ENCODE measurements at regions not wholly inside any gene's neighbourhood (a gene's known extent, or its start where the extent isn't known, plus 50 kb on each side); places are given as distances from the start of the nearest gene placed in this dataset.
"Not testable (repeated sequence)": the region's sequence is repeated elsewhere in the genome, so short reads cannot be mapped to it uniquely, and the experiment has no call there.

DNA sequence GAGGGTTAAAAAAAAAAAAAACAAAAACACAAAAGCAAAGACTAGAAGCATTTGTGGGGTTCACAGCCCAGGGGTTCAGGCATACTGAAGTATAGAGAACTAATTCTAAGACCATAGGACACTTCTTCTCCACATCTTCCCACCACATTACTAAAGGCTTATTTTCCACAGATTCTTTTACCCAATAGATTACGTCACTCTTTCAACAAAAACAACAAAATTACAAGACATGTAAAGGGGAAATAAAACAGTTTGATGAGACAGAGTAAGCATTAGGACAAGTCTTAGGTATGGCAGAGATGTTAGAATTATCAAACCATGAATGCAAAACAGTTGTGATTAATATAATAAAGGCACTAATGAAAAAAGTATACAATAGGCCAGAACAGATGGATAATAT is 2013.7 kb downstream of the MRPL39 start:
- Histone ChIP-seq H3K36me3 (no peaks in the 10 kb centered on the region), H3K9me3 (no peaks in the 10 kb centered on the region), H3K27me3 (no peaks in the 10 kb centered on the region), H3K4me1 (no peaks in the 10 kb centered on the region), H3K4me3 (no peak overlapping the region), H3K27ac (no peak overlapping the region)
- TF ChIP-seq EP300 (IDR thresholded peaks at IDR 0.05; ENCODE audit: low read depth) = no peak
- WGBS, 2 donors (ENCODE audit: low coverage in 1 of 2) = 74 to 100% methylated on average over 1 of the region's 1 CpG
- in situ Hi-C loops (cut with MboI; ENCODE audit: low pct_ligation_motif_present in 1 of 4, low pct_unique_long_range_greater_than_20kb in 1 of 4, low sequenced_read_pairs in 3 of 4) (no loop called here), intact Hi-C loops (cut with DNase I; ENCODE audit: low total_unique reads) (no loop called here)
- no peak for DNase-seq

DNA sequence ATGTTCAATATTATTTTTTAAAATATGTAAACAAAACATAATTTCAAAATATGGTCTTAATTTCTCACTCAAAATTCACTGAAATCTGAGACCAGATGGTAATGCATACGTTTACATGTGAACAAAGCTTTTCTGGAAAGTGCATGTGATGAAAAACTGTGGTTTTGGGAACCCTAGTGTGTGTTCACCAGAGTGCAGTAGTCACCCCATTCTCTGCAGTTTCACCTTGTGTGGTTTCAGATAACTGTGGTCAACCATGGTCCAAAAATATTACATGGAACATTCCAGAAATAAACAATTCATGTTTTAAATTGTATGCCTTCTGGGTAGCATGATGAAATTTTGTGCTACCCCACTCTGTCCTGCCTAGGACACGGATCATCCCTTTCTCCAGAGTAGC is 2021.9 kb downstream of the MRPL39 start:
- Histone ChIP-seq H3K4me1 (no peaks in the 10 kb centered on the region), H3K9me3 (no peaks in the 10 kb centered on the region), H3K27ac (no peak overlapping the region), H3K27me3 (no peaks in the 10 kb centered on the region), H3K4me3 (no peak overlapping the region), H3K36me3 (no peaks in the 10 kb centered on the region)
- in situ Hi-C loops (cut with MboI; ENCODE audit: low pct_ligation_motif_present in 1 of 4, low pct_unique_long_range_greater_than_20kb in 1 of 4, low sequenced_read_pairs in 3 of 4) (no loop called here), intact Hi-C loops (cut with DNase I; ENCODE audit: low total_unique reads) (no loop called here)
- WGBS, 2 donors (ENCODE audit: low coverage in 1 of 2) = 61 to 63% methylated on average over 2 of the region's 2 CpGs
- TF ChIP-seq, protein P1, sequence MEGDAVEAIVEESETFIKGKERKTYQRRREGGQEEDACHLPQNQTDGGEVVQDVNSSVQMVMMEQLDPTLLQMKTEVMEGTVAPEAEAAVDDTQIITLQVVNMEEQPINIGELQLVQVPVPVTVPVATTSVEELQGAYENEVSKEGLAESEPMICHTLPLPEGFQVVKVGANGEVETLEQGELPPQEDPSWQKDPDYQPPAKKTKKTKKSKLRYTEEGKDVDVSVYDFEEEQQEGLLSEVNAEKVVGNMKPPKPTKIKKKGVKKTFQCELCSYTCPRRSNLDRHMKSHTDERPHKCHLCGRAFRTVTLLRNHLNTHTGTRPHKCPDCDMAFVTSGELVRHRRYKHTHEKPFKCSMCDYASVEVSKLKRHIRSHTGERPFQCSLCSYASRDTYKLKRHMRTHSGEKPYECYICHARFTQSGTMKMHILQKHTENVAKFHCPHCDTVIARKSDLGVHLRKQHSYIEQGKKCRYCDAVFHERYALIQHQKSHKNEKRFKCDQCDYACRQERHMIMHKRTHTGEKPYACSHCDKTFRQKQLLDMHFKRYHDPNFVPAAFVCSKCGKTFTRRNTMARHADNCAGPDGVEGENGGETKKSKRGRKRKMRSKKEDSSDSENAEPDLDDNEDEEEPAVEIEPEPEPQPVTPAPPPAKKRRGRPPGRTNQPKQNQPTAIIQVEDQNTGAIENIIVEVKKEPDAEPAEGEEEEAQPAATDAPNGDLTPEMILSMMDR (IDR thresholded peaks at IDR 0.05) = no peak
- no peak for TF ChIP-seq POLR2A (IDR thresholded peaks at IDR 0.05)
- no peak for TF ChIP-seq POLR2AphosphoS5 (IDR thresholded peaks at IDR 0.05)
- no peak for TF ChIP-seq EP300 (IDR thresholded peaks at IDR 0.05; ENCODE audit: low read depth)
- DNase-seq = no peak

- H3K27ac ChIP-seq = no peak overlapping the region
- DNase-seq = no peak
- no peak for TF ChIP-seq POLR2A (IDR thresholded peaks at IDR 0.05)
- TF ChIP-seq EP300 (IDR thresholded peaks at IDR 0.05; ENCODE audit: low read depth) = no peak
- TF ChIP-seq POLR2AphosphoS5 (IDR thresholded peaks at IDR 0.05) = no peak
- TF ChIP-seq, protein P1 (IDR thresholded peaks at IDR 0.05) = no peak
- H3K27me3 ChIP-seq = no peaks in the 10 kb centered on the region
- no peak overlapping the region for H3K4me3 ChIP-seq
- no peaks in the 10 kb centered on the region for H3K4me1 ChIP-seq
- no peaks in the 10 kb centered on the region for H3K36me3 ChIP-seq
- in situ Hi-C loops (cut with MboI; ENCODE audit: low pct_ligation_motif_present in 1 of 4, low pct_unique_long_range_greater_than_20kb in 1 of 4, low sequenced_read_pairs in 3 of 4) (no loop called here), intact Hi-C loops (cut with DNase I; ENCODE audit: low total_unique reads) (no loop called here)
- no peaks in the 10 kb centered on the region for H3K9me3 ChIP-seq
These were observed 2027.7 kb downstream of the MRPL39 start for GRCh38 chr21:23579573-23579972.

DNA sequence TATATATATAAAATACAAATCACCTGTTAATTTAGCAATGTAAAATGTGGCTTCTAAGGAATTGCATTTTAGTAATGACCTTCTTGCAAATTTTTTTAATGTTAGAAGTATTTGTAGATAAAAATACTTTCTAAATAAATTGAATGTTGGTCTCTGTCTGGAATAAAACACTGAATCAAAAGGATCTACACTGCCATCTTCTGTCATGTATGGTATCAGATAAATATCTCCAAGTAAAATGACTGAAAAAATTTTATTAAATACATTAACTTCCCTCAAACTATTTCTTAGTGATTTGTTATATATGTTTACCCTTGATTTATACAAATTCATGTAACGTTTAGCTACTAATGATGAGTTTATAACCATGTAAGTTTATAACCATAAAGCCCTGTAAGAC is 2029.3 kb downstream of the MRPL39 start:
- H3K4me3 ChIP-seq = no peak overlapping the region
- WGBS, 2 donors (ENCODE audit: low coverage in 1 of 2) = 46 to 57% methylated on average over 1 of the region's 1 CpG
- no peak for DNase-seq
- no peaks in the 10 kb centered on the region for H3K27me3 ChIP-seq
- in situ Hi-C loops (cut with MboI; ENCODE audit: low pct_ligation_motif_present in 1 of 4, low pct_unique_long_range_greater_than_20kb in 1 of 4, low sequenced_read_pairs in 3 of 4) (no loop called here), intact Hi-C loops (cut with DNase I; ENCODE audit: low total_unique reads) (no loop called here)
- no peak overlapping the region for H3K27ac ChIP-seq
- no peaks in the 10 kb centered on the region for H3K9me3 ChIP-seq
- TF ChIP-seq, protein P1 (IDR thresholded peaks at IDR 0.05) = no peak
- TF ChIP-seq EP300 (IDR thresholded peaks at IDR 0.05; ENCODE audit: low read depth) (no peak), POLR2AphosphoS5 (IDR thresholded peaks at IDR 0.05) (no peak), POLR2A (IDR thresholded peaks at IDR 0.05) (no peak)
- H3K4me1 ChIP-seq = no peaks in the 10 kb centered on the region
- H3K36me3 ChIP-seq = no peaks in the 10 kb centered on the region

DNA sequence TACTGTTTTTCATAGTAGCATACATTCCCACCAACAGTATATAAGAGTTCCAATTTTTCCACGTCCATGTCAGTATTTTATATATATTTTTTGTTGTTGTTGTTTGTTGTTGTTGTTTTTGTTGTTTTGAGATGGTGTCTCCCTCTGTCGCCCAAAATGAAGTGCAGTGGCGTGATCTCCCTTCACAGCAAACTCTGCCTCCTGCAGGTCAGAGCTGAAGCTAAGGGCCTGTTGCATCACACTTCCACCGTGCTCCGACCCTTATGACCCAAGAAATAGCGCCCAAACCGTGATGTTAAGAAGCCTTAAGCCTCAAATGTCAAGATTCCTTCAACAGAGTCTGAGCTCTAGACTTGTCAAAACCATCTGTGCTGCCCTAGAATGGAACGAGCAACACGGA is 2032.3 kb downstream of the MRPL39 start:
- Histone ChIP-seq H3K4me3 (no peak overlapping the region), H3K27ac (no peak overlapping the region), H3K27me3 (no peaks in the 10 kb centered on the region), H3K36me3 (no peaks in the 10 kb centered on the region), H3K9me3 (no peaks in the 10 kb centered on the region), H3K4me1 (no peaks in the 10 kb centered on the region)
- WGBS, 2 donors (ENCODE audit: low coverage in 1 of 2) = 75 to 91% methylated on average over 1 to 9 of the region's 9 CpGs
- no peak for TF ChIP-seq POLR2AphosphoS5 (IDR thresholded peaks at IDR 0.05)
- TF ChIP-seq POLR2A (IDR thresholded peaks at IDR 0.05) = no peak
- TF ChIP-seq EP300 (IDR thresholded peaks at IDR 0.05; ENCODE audit: low read depth) = no peak
- DNase-seq = no peak
- intact Hi-C loops (cut with DNase I; ENCODE audit: low total_unique reads) = no loop called here
- in situ Hi-C loops (cut with MboI; ENCODE audit: low pct_ligation_motif_present in 1 of 4, low pct_unique_long_range_greater_than_20kb in 1 of 4, low sequenced_read_pairs in 3 of 4) = no loop called here

GRCh38 chr21:23548924-23549323 is 2058.4 kb downstream of the MRPL39 start:
- in situ Hi-C loops (cut with MboI; ENCODE audit: low pct_ligation_motif_present in 1 of 4, low pct_unique_long_range_greater_than_20kb in 1 of 4, low sequenced_read_pairs in 3 of 4); H3K36me3 ChIP-seq; H3K27ac ChIP-seq; H3K9me3 ChIP-seq; H3K27me3 ChIP-seq; DNase-seq; intact Hi-C loops (cut with DNase I; ENCODE audit: low total_unique reads); H3K4me3 ChIP-seq; H3K4me1 ChIP-seq: not testable (repeated sequence)
- 78 to 83% methylated on average over 1 to 5 of the region's 5 CpGs for WGBS, 2 donors (ENCODE audit: low coverage in 1 of 2)

All from transverse colon (tissue), 4 donors.